HEK293T (cell line): ENCODE measurements at regions not wholly inside any gene's neighbourhood (a gene's known extent, or its start where the extent isn't known, plus 50 kb on each side); places are given as distances from the start of the nearest gene placed in this dataset.

Source experiments
- CTCF ChIA-PET: fragments of 350-600 bp; formaldehyde crosslinking; extraction: SDS; loops from one replicate; lab custom pipeline; 2021; ENCODE audit warnings: antibody characterized with exemption, inconsistent platforms; lab: Yijun Ruan, JAX
- POLR2A ChIA-PET: fragments of 350-600 bp; formaldehyde crosslinking; extraction: SDS; loops from one replicate; lab custom pipeline; 2020; ENCODE audit warnings: antibody characterized with exemption, inconsistent platforms; lab: Yijun Ruan, JAX
- DNase-seq: peaks from one replicate; pipeline ENCODE4 v3.0.0; 2012; ENCODE audit warnings: mixed read lengths; ENCODE audit errors: extremely low spot score
- ARNT ChIP-seq: fragments of 450-650 bp; IDR thresholded peaks from 2 replicates; pipeline ENCODE4 v1.6.1; 2017; ENCODE audit warnings: mild to moderate bottlenecking
- BHLHE40 ChIP-seq: fragments of 450-650 bp; IDR thresholded peaks from 2 replicates; pipeline ENCODE4 v1.6.1; 2016; ENCODE audit warnings: mild to moderate bottlenecking, moderate library complexity, borderline replicate concordance
- CTBP1 ChIP-seq: fragments of 450-650 bp; IDR thresholded peaks from 2 replicates; pipeline ENCODE4 v1.6.1; 2016; ENCODE audit warnings: borderline replicate concordance
- ELF4 ChIP-seq: fragments of 450-650 bp; IDR thresholded peaks from 2 replicates; pipeline ENCODE4 v1.6.1; 2017; ENCODE audit warnings: antibody characterized with exemption
- FOXA1 ChIP-seq: fragments of 450-650 bp; IDR thresholded peaks from 2 replicates; pipeline ENCODE4 v1.6.1; 2016; ENCODE audit warnings: mild to moderate bottlenecking
- FOXK2 ChIP-seq: fragments of 450-650 bp; IDR thresholded peaks from 2 replicates; pipeline ENCODE4 v1.6.1; 2016; ENCODE audit warnings: mild to moderate bottlenecking
- FOXM1 ChIP-seq: fragments of 450-650 bp; IDR thresholded peaks from 2 replicates; pipeline ENCODE4 v1.6.1; 2017; ENCODE audit warnings: mild to moderate bottlenecking, borderline replicate concordance
- HDGF ChIP-seq: fragments of 450-650 bp; IDR thresholded peaks from 2 replicates; pipeline ENCODE4 v1.6.1; 2017; ENCODE audit warnings: antibody characterized with exemption, borderline replicate concordance
- L3MBTL2 ChIP-seq: fragments of 450-650 bp; conservative IDR thresholded peaks from 2 replicates; pipeline ENCODE4 v1.6.1; 2016; ENCODE audit warnings: mild to moderate bottlenecking
- LEF1 ChIP-seq: fragments of 450-650 bp; IDR thresholded peaks from 2 replicates; pipeline ENCODE4 v1.6.1; 2017; ENCODE audit warnings: mild to moderate bottlenecking, borderline replicate concordance
- NFRKB ChIP-seq: fragments of 450-650 bp; IDR thresholded peaks from 2 replicates; pipeline ENCODE4 v1.6.1; 2016; ENCODE audit warnings: mild to moderate bottlenecking, moderate library complexity
- SP1 ChIP-seq: fragments of 450-650 bp; IDR thresholded peaks from 2 replicates; pipeline ENCODE4 v1.6.1; 2017
- SUZ12 ChIP-seq: fragments of 450-650 bp; IDR thresholded peaks from 2 replicates; pipeline ENCODE4 v1.6.1; 2016; ENCODE audit warnings: mild to moderate bottlenecking
- TARDBP ChIP-seq: fragments of 450-650 bp; IDR thresholded peaks from 2 replicates; pipeline ENCODE4 v1.6.1; 2016
- ZNF384 ChIP-seq: fragments of 450-650 bp; IDR thresholded peaks from 2 replicates; pipeline ENCODE4 v1.6.1; 2016
- TF ChIP-seq, protein P1 (sequence below): fragments of 450-650 bp; IDR thresholded peaks from 2 replicates; pipeline ENCODE4 v1.6.1; 2016

DNA sequence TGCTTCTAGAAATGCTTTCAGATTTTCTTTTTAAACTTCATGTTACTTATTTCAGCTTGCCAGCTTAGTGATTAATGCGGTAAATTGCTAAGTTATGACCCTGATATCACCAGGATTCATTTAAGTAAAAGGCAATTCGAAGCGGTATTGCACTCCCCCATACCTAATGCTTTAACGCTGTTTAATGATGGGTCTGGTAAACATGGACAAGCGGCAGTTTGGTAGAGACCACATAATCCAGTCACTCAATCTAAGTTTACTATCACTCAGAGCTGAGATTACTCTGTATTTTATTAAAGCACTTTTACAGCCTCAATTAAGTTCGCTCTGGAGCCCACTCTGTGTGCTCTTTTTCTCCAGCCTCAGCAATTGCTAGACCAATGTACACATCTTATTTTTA is 118.2 kb upstream of the SCN7A start:
- ChIA-PET CTCF (no interaction called here), POLR2A (no interaction called here)
- TF ChIP-seq FOXA1 = peak; percentile 63
- no peak for TF ChIP-seq HDGF
- no peak for TF ChIP-seq ZNF384
- no peak for TF ChIP-seq SUZ12
- no peak for TF ChIP-seq CTBP1
- TF ChIP-seq BHLHE40 = no peak
- TF ChIP-seq SP1 = no peak
- TF ChIP-seq, protein P1, sequence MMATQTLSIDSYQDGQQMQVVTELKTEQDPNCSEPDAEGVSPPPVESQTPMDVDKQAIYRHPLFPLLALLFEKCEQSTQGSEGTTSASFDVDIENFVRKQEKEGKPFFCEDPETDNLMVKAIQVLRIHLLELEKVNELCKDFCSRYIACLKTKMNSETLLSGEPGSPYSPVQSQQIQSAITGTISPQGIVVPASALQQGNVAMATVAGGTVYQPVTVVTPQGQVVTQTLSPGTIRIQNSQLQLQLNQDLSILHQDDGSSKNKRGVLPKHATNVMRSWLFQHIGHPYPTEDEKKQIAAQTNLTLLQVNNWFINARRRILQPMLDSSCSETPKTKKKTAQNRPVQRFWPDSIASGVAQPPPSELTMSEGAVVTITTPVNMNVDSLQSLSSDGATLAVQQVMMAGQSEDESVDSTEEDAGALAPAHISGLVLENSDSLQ = peak; percentile 92
- no peak for TF ChIP-seq ARNT
- DNase-seq = peak; percentile 9

DNA sequence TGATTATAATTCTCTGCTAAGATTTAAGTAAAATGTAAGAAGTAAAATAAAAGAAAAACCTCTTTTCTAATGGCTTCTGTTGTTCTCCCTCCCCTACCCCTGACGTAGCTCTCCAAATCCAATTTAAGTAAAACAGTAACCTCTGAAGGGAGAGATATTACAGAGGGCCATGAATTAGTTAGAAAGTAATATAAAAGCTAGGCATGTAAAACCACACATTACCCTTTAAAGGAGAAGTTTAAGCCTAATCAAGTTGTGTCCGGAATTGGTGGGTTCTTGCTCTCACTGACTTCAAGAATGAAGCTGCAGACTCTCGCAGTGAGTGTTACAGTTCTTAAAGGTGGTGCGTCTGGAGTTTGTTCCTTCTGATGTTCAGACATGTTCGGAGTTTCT is 116.9 kb upstream of the SCN7A start:
- POLR2A ChIA-PET = no interaction called here
- DNase-seq = no peak
- TF ChIP-seq NFRKB (no peak), CTBP1 (no peak), ELF4 (no peak), TARDBP (no peak), ARNT (no peak), FOXK2 (no peak), BHLHE40 (no peak), L3MBTL2 (no peak), SP1 (no peak), LEF1 (no peak), SUZ12 (no peak), ZNF384 (no peak), HDGF (no peak), FOXA1 (no peak)
- CTCF ChIA-PET = no interaction called here

DNA sequence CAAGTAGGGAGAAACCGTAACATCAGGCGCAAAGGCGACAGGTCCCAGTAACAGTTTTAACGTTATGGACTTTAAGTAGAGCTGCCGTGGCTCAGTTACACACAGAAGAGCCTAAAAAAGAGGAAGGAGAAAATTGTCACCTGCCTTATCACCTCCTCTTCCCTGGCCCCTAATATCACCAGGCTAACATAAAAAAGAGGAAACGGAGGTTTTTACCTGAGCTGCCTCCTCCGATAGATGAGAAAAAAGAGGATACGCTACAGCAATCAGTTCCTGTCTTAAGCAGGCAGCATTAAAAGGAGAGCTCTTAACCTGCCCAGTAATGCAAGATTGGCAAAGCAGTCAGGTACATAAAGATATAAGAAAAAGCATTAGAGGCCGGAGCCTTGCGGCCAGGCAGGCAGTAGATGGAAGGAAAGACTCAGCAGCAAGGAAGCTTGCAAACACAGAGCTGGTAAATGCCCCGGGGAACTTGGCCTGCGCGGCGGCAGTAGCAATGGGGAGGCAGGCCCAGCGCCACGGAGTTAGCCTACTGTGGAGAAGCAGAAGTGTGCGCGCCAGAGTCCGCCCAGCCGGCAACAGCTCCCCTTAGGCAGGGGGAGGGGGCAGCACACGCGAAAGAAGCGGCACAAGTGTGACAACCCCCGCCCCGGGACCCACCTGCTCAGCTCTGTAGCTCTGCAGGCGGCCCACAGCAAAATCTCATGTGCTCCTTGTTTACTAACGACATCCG is 116.3 kb upstream of the SCN7A start:
- CTCF ChIA-PET = no interaction called here
- DNase-seq = no peak
- TF ChIP-seq HDGF = no peak
- TF ChIP-seq, protein P1 = no peak
- no peak for TF ChIP-seq CTBP1
- POLR2A ChIA-PET = no interaction called here

DNA sequence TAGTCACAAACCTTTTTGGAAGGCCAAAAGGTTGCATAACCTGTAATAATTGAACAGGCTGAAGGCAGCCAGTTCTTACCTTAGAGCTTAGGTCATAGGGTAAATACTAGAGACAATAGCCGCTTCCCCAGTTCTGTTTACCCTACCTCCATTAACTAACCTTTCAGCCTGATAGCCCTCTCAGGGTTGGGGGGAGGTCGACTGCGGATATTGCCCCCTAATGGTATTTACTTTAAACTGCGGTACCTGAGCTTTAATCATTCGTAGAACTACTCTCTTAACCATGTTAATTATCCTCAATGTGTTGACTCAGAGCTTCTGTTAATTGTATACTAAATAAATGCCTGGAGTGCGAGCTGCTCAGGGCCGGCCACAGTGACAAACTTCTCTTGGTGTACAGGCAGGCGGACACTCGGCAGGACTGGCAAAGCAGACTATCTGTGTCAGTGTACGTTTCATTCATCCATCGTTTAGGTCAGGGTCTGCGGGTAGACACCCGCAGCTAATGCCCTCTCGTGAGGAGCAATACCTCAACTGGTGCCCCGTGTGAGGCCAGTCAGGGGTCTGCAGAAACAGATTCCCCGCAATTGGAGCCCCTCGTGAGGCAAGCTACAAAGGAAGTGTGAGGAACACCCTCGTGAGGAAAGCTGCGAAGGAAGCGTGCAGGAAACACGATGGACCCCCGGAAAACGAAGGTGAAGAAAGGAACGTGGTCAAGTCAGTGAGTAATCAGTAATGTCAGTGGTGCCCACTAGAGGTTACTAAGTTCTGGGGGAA is 115.3 kb upstream of the SCN7A start:
- TF ChIP-seq TARDBP = no peak
- CTCF ChIA-PET = no interaction called here
- DNase-seq = no peak
- POLR2A ChIA-PET = no interaction called here

DNA sequence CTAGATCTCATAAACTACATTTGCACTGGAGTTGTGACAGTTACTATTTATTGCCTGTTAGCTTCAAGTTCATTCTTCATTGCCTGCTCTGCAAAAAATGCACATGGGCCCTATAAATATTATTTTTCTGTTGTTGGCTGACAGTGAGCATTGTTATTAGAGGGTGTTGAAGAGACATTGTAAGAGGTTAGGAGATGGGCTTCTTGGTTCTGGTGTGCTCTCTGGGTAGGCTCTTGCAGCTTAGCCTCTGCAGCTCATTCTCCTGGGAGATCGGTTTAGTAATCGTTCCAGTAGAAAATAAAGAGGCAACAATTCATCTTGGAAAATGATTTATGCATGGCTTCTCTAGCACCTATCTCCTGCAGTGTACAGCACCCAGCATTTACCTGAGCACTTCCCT is 113.8 kb upstream of the SCN7A start:
- TF ChIP-seq, protein P1 = no peak
- TF ChIP-seq ARNT (no peak), HDGF (no peak)
- CTCF ChIA-PET = no interaction called here
- no peak for DNase-seq
- POLR2A ChIA-PET = no interaction called here

DNA sequence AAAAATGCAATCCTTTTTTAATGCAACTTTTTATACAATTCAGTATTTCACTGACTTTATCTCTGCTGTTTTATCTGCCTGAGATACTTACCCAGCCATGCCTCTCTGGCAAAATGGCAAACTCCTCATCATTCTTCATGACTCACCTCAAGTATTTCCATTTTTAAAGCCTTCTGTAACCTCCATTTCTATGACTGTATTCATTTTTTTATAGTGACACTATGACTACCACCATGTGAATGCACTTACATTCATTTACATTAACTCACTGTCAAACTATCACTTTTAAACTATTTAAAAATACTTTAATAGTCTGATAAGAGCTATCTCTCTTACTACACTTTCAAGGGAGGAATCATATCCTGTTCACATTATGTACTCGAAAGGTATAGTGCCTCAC is 99.4 kb upstream of the SCN7A start:
- no peak for DNase-seq
- ChIA-PET CTCF (no interaction called here), POLR2A (no interaction called here)
- TF ChIP-seq ELF4 (no peak), SP1 (no peak), HDGF (no peak), L3MBTL2 (no peak), BHLHE40 (no peak), ZNF384 (no peak), TARDBP (no peak), CTBP1 (no peak), FOXM1 (no peak), NFRKB (no peak), LEF1 (no peak), SUZ12 (no peak), FOXA1 (no peak)
- TF ChIP-seq, protein P1 = no peak
